GM12874 (cell line): ENCODE measurements at regions not wholly inside any gene's neighbourhood (a gene's known extent, or its start where the extent isn't known, plus 50 kb on each side); places are given as distances from the start of the nearest gene placed in this dataset.

Source experiments
- TF ChIP-seq, protein P1 (sequence below): IDR thresholded peaks from 2 replicates; pipeline ENCODE4 v1.5.1; 2011; ENCODE audit warnings: low read depth, mild to moderate bottlenecking, control low read depth, low read length, moderate library complexity; ENCODE audit not compliant: insufficient read depth

DNA sequence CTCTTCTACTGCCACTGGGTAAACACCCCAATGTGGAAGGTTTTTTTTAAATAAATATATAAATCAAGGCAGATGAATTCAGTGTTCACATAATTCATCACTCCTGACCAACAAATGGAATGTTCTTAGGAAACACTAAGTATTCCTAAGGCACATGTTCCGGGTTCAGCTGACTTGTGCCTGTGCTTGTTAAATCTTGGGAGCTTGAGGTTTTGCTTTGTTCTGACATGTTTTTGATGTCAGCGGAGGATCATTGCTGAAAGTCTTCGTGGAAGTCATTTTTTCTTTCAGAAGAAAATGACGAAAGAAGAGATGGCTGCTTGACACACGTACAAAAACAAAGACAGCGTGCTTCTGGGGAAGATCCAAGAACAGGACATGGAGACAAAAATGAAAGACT lies 185.8 kb downstream of the MZT1 start:
- TF ChIP-seq, protein P1, sequence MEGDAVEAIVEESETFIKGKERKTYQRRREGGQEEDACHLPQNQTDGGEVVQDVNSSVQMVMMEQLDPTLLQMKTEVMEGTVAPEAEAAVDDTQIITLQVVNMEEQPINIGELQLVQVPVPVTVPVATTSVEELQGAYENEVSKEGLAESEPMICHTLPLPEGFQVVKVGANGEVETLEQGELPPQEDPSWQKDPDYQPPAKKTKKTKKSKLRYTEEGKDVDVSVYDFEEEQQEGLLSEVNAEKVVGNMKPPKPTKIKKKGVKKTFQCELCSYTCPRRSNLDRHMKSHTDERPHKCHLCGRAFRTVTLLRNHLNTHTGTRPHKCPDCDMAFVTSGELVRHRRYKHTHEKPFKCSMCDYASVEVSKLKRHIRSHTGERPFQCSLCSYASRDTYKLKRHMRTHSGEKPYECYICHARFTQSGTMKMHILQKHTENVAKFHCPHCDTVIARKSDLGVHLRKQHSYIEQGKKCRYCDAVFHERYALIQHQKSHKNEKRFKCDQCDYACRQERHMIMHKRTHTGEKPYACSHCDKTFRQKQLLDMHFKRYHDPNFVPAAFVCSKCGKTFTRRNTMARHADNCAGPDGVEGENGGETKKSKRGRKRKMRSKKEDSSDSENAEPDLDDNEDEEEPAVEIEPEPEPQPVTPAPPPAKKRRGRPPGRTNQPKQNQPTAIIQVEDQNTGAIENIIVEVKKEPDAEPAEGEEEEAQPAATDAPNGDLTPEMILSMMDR = no peak

DNA sequence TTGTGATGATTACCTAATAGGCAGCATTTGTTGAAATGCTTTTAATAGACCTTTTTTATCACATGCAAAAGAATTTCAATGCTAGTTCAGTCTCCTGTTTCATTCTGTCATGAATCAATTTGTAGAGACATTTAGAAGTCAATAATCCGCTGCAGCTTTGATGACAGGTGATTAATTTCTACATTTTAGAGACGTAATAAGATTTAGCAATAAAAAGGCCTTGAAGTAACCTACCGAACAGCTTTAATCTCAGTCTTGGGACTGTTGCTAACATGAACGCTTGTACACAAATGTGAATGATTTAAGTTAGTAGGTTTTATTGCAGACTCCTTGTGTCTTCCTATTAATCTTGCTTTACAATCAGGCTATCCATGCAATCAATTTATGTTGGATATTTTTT lies 186.5 kb downstream of the MZT1 start:
- TF ChIP-seq, protein P1 = no peak

DNA sequence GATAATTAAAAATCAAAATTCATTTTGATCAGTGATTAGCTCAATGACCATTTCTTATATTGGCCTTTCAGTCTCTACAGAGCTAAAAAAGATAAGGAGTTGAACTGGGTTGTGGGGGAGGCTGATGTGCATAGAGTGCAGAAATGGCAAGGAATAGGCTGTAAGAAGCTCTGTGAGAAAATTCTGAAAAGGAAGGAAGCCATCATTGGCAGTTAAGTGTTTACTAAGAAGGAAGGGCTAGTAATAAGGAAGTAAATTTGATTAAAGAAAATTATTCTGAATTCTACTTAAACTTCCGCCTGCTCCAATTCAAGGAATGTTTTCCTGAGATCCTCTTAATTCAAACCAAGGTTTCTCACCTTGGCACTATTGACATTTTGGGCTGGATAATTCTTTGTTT lies 187.5 kb downstream of the MZT1 start:
- TF ChIP-seq, protein P1 = no peak

DNA sequence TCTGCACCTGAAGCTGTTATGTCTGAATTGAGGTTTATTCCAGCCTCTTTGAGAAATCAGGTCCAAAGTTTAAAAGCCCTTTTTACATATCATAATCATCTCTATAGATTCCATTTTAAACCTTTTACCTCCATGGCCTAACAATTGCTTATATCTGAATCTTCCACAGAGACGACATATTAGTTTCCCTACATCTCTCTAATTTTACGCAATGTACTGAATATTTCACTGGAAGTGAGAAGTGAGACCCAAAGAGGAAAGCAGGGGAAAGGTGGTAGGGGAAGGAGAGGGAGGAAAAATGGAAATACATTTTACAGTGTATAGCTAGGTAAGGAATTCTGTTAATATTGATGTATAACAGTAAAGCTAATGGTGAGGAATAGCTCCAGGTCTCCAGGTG lies 189.6 kb downstream of the MZT1 start:
- TF ChIP-seq, protein P1 = no peak

DNA sequence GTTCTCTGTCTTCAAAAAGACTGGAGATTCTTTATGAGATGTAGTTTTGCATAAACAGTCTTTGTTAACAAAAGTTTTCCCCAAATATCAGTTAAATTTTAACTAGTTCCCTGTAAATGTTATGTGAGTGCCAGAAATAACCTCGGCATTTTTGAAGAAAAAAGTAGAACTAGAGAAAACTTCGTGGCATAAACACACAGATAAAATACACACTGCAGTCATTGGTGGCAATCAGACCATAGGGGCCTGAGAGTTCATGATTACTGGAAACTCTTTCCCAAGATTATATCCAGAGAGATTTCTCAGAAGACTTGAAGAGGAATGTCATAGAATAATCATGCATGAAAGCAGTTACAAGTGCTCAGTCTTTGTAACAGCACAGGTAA lies 190.0 kb downstream of the MZT1 start:
- TF ChIP-seq, protein P1 = no peak

GRCh38 chr13:72536714-72537394 lies 190.6 kb downstream of the MZT1 start:
- TF ChIP-seq, protein P1 = no peak

DNA sequence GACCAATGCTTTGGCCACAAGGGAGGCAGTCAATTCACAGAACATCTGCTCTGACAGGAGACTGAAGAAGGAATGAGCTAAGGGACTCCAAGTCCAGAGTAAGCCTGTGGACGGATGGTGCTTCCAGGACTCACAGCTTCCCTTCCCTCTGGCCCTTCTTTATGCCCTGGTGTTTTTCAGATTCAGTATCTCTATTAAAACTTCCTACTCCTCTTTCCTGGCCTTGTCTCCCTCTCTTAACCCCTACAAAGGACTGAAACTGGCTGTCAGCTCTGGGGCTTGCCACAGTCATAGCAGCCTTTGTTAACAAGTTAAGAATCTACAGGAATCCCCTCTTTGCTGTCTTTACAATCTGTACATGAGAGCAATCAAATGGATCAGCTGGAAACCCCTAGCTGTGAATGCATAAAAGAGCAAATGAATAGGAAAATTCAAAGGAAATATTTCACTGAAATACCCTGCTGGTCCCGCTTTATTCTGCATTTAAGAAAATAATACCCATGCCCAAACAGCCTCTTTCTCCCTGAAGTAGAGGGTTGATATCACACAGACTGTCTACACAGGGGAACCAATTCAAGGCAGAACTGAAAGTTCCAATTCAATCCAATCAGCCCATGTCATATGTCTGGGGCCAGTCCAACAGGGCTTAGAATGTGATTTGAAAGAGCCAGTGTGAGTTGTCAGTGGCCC lies 192.3 kb downstream of the MZT1 start:
- TF ChIP-seq, protein P1 = no peak
